HG03521 (cell line): ENCODE measurements at regions not wholly inside any gene's neighbourhood (a gene's known extent, or its start where the extent isn't known, plus 50 kb on each side); places are given as distances from the start of the nearest gene placed in this dataset.

Experiments used
- ATAC-seq: cut with Tn5 transposase; IDR thresholded peaks from one replicate; pipeline ENCODE4 v1.9.1; 2021; ENCODE audit warnings: mild to moderate bottlenecking, moderate library complexity; ENCODE audit not compliant: unreplicated experiment

GRCh38 chr10:10828623-10829022, 189.0 kb upstream of the CELF2 start:
- ATAC-seq, result no peak

DNA sequence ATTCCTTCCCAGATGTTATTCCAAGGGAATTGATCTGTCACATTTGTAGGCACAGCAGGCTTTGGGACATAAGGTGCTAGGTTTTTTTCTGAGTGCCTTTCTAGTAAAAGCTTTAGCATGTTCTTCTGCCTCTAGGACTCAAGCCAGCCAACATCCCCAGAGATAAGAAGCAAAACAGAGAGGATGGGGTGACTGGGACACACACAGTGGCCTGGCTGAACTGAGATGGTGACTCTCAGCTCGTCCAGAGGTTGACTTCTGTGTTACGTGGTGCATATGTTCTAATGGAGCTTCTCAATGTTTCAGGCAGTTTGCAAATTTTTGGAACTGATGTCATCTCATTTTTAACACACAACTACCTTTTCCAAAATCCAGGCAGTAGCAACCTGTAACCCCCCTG, 188.1 kb upstream of the CELF2 start:
- no peak for ATAC-seq

DNA sequence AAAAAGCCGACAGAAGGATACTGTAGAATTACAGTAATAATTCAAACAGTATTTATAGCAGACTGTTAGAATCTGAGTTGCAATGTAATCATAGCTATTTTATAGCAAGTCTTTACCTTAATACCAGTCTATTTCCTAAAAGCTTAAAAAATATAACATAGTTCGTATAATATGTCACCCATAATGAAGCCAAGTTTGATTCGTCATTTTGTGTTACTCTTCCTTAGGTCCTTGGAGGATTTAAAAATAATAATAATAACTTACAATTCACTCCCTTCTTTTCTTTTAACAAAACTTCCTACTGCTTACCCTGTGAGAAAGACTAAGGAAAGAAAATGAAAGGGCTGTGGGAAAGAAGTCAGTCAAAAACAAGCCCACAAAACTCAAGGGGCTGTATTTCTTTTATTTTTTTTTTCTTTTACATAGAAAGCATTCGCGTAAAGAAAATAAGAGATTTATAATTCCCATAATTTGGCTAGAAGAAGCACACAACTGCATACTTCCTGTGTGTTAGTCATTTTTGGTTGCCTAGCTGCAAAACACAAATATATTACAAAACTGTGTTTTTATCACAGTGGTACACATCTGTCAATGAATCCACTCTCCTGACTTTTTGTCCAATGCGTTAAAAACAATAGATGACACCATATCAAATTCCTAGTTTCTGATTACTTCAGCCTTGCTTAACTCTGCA, 187.2 kb upstream of the CELF2 start:
- ATAC-seq, result no peak

- no peak for ATAC-seq
Measured at GRCh38 chr10:10831085-10831484, 186.6 kb upstream of the CELF2 start.

- no peak for ATAC-seq
Measured at GRCh38 chr10:10833955-10834354, 183.7 kb upstream of the CELF2 start.

GRCh38 chr10:10844251-10844650, 173.4 kb upstream of the CELF2 start:
- no peak for ATAC-seq

GRCh38 chr10:10845185-10845584, 172.5 kb upstream of the CELF2 start:
- ATAC-seq, result no peak

DNA sequence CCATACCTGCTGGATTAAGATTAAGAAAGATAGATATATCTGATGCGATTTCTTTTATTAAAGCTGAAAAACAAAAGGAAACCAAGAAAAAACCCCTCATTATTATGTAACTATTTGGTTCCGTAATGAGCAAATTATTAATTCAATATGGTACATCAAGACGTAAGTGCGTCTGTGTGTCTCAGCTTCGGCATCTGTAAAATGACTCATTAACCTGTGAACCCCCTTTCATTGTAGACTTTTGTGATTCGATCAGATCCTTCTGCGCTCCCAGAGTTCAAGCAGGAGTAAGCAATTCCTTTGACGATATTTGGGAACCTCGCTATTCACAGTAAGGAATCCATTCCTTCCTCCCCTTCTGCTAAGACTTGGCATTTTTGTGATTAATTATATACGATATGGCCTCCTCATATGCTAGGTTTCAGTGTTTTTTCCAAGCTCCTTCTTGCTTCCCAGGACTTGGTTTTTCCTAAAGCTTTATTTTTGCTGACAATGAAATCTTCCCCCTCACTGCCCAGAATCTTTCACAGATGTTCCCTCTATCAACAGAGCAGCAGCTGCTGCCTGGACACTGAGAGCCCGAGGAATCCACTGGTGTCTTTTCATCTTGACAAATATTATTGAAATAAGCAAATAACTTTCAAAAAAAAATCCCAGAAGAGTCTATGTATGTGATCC, 171.7 kb upstream of the CELF2 start:
- no peak for ATAC-seq

- no peak for ATAC-seq
Measured at GRCh38 chr10:10846504-10846900, 171.2 kb upstream of the CELF2 start.

- ATAC-seq, result no peak
Measured at GRCh38 chr10:10847387-10847786, 170.3 kb upstream of the CELF2 start.

DNA sequence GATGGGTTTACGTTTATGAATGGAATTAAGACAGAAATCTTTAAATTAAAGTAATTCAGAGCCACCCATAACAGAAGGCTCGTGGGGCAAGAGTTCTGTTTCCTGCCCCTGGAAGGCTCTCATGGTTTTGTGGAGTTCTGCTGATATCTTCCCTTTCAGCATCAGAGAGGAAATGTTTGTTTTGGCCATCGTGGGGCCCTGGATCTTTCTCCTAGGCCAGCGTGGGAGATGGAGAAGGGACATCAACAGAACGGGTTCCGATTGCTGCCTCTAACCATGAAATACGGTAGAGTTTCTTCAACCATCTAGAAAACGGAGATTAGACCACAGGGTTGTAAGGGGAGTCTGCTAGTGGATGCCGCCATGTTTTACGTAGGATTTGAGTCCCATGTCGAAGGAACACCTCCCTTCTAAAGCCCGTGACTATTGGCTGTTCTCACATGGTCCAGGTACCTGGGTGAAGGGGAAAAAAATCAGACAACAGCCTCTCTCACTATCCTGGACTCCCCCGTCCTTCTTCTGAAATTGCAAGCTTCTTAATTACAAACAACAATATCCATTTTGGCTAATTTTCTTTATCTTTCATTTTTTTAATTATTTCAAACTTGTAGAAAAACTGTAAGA, 169.1 kb upstream of the CELF2 start:
- ATAC-seq, result no peak

DNA sequence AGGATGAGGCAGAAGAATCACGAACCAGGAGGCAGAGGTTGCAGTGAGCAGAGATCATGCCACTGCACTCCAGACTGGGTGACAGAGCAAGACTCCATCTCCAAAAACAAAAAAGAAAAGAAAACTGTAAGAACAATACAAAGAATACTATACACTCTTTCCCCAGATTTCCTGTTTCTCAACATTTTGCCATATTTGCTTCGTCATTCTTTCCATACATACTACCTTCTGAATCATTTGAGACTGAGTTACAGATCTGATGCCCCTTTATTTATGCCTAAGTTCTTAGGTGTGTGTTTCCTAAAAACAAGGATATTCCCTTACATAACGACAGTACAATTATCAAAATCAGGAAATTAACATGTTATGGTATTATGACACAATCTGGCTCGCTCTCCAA, 168.4 kb upstream of the CELF2 start:
- ATAC-seq, result no peak

- ATAC-seq, result no peak
Measured at GRCh38 chr10:10850214-10850613, 167.5 kb upstream of the CELF2 start.

- ATAC-seq, result no peak
Measured at GRCh38 chr10:10852464-10852863, 165.2 kb upstream of the CELF2 start.

DNA sequence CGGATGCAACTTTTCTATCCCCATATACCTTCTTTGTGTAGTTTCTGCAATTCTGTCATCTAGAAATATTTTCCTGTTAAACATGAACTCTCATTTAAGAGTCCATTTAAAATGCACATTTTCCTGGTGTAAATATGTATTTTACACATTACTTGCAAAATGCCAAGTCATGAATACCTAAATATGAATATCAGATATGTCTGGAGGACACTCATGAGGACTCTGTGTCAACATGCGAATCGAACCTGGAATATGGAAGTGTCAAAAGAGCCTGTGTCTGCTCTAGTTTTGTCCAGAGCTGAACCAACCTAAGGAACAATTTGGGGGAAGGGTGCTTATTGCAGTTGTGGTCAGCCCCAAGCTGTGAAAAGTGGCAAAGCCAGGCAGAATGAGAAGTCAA, 163.7 kb upstream of the CELF2 start:
- no peak for ATAC-seq

GRCh38 chr10:10854725-10855124, 162.9 kb upstream of the CELF2 start:
- ATAC-seq, result no peak

GRCh38 chr10:10855151-10855581, 162.5 kb upstream of the CELF2 start:
- ATAC-seq, result no peak

- no peak for ATAC-seq
Measured at GRCh38 chr10:10860455-10860976, 157.2 kb upstream of the CELF2 start.

- ATAC-seq, result no peak
Measured at GRCh38 chr10:10865303-10865702, 152.4 kb upstream of the CELF2 start.

GRCh38 chr10:10865913-10866312, 151.8 kb upstream of the CELF2 start:
- ATAC-seq, result no peak

DNA sequence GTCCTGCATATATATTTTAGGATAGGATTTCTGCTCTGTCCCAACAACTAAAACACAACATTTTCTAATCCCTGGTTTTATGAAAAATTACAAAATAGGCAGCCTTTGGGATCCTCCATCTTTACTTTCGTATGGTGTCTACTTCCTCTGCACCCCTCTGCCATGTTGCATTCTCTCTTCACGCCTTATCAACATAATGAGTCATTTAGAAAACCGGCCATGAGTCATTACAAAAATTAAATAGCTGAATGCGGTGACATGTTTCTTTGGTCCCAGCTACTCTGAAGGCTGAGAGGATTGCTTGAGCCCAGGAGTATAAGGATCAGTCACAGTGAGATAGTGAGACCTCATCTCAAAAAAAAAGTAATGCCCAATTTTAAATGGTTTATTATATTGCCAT, 148.1 kb upstream of the CELF2 start:
- peak; percentile 67 for ATAC-seq
